Stimulated activated CD4-positive, alpha-beta T cell treated with anti-CD3 and anti-CD28 coated beads, Interleukin-4, amount 100 ng/mL, for 48 hours (primary cell): ENCODE measurements at regions not wholly inside any gene's neighbourhood (a gene's known extent, or its start where the extent isn't known, plus 50 kb on each side); places are given as distances from the start of the nearest gene placed in this dataset.

Source experiments
- DNase-seq, 2 donors: peaks; one replicate each; pipeline ENCODE4 v3.0.0-alpha.2; 2020; ENCODE audit warnings: low read depth in 2 of 2

DNA sequence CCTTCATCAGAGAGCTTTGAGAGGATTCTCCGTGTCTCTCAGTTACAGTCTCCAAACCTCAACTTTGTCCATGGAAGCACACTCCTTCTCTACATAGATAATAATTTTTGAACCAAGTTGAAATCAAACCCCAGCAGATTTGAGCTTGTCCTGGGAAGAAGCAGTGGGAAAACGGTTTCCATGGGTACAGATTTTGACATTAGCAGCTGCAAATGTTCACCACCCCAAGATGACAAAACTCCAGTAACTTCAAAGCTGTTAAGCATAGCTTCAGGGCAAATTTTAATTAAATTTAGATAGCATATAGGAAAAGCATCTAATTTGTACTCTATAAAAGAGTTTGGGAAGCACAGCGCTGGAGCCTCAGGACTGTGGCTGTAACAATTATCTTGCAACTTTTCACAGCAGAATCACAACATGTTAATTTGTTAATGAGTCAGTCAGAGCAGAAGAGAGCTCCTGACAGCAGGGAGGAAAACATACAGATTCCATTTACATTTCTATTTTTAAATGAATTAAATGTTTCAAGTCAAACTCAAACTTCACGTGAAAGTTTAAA, 240.7 kb downstream of the BMP7 start:
- no peak for DNase-seq

DNA sequence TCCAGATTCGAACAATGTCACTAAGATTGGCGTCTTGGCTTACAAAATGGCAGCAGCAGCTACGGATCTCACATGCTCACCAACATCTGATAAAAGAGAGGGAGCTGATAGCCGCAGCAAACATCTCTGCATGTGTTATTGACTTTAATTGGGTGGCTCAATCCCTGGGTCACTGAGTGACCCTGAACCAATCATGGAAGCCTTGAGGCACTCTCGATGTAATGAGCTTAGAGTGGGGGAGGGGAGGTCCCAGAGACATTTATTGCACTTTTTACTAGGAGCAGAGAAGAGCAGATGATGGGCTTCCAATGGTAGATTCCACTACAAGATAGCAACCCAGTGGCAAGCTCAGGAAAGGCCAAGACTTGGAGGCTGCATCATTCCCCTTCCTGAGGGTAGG, 238.7 kb downstream of the BMP7 start:
- no peak for DNase-seq

DNA sequence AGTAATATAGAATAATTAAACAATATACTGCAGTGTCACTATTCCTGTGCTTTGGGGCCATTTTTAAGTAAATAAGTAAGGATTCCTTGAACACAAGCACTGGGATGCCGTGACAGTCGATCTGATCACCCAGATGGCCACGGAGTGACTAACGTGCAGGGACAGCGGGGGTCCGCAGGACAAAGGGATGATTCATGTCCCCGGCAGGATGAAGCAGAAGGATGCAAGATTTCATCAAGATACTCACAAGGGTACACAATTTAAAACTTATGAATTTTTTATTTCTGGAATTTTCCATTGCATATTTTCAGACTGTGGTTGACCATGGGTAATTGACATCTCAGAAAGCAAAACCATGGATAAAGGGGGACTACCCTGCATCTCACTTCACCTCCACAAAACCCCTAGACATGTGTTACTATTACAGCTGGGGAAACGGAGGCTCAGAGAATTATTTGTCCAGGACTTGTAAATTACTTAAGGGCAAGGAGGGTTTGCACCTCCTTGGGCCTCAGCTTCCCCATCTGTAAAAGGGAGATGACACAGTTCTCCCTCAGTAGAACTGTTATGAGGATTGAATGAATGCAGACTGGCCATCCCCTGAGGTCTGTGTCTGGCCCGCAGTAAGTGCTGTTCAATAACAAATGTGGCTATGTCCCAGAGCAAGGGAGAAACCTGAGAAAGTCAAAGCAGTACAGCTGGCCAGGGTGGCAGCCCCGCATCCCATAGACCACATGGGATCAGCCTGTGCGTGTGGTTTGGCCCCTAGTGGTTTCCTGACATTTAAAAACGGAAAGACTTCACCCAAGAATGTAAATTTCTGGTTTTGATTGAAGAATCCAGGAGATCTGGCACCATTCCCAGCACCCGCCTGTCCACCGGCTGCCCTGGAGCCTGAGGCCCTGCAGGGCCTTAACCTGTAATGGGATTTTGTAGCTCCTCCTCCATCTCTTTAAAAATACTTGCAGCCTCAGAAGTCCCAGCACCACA, 235.5 kb downstream of the BMP7 start:
- no peak for DNase-seq

DNA sequence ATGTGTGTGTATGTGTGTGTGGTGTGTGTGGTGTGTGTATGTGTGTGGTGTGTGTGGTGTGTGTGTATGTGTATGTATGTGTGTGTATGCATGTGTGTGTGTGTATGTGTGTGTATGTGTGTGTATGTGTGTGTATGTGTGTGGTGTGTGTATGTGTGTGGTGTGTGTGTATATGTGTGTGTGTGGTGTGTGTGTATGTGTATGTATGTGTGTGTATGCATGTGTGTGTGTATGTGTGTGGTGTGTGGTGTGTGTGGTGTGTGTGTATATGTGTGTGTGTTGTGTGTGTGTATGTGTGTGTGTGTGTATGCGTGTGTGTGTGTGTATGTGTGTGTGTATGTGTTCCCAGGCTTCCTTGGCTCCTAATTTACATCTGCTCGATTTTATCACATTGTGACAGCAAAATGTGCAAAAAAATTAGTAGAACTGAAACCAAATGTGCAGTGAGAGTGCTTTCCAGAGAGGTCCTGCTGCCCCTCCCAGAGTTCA, 234.5 kb downstream of the BMP7 start:
- DNase-seq, result no peak

DNA sequence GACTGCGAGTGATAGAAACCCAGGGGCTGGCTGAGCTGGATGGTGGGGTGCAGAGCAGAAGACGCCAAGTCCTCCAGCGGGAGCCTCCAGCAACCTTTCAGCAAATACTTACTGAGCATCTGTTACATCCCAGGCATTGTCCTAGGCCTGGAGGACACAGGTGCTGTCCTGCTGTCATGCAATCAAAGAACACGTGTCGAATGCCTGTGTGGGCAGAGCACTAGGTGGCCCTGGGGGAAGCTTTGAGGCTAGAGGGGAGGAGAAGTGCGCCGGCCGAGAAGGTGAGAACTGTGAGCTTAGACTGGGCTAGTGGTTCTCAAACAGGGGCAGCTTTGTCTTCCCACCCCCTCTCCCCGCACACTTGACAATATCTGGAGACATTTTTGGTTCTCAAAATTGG, 233.6 kb downstream of the BMP7 start:
- no peak for DNase-seq

DNA sequence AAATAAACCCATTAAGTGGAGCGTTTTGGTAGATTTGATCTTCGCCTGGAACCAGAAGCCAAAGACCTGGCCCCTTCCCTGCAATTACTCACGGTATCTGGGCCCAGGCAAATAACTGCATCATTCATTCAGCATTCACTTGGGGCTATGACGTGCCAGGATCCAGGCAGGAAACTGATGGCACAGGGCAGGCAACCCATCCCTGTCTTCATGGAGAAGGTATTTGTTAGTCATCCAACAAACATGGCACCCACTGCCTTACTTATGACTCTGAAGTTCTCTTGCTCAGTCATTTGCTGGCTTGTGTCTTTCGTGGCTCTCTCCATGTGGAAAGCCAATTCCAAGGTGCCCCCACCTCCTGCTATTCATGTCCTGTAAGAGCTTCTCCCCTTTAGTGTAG, 232.4 kb downstream of the BMP7 start:
- DNase-seq, result no peak

- DNase-seq, result no peak
Observed at GRCh38 chr20:57037689-57038088, 228.8 kb downstream of the BMP7 start.

GRCh38 chr20:57038608-57039440, 227.6 kb downstream of the BMP7 start:
- DNase-seq, result no peak

- no peak for DNase-seq
Observed at GRCh38 chr20:57040466-57040865, 226.0 kb downstream of the BMP7 start.

- no peak for DNase-seq
Observed at GRCh38 chr20:57040924-57041323, 225.5 kb downstream of the BMP7 start.

DNA sequence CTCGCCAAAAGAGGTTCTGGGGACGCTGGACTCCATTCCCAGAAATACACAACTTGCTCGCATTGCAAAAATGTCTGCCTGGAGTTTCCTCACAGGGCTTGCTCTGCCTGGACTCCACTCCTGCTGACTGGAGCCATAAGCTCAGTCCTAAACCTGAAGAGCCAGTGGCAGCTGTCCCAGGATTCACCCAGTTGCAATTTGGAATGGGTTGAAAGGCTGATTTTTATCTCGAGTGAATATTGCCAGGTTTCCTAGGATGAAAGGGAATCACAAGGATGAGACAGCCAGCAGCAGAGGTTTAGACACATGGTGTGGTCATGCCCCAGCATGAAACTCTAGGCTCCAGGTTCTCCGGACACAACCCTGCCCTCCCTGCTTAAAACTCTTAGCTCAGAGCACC, 223.3 kb downstream of the BMP7 start:
- no peak for DNase-seq

- no peak for DNase-seq
Observed at GRCh38 chr20:57043669-57044268, 222.7 kb downstream of the BMP7 start.

- no peak for DNase-seq
Observed at GRCh38 chr20:57047281-57048026, 219.0 kb downstream of the BMP7 start.

GRCh38 chr20:57048027-57048869, 218.2 kb downstream of the BMP7 start:
- peak; percentile 5 to 8 for DNase-seq

DNA sequence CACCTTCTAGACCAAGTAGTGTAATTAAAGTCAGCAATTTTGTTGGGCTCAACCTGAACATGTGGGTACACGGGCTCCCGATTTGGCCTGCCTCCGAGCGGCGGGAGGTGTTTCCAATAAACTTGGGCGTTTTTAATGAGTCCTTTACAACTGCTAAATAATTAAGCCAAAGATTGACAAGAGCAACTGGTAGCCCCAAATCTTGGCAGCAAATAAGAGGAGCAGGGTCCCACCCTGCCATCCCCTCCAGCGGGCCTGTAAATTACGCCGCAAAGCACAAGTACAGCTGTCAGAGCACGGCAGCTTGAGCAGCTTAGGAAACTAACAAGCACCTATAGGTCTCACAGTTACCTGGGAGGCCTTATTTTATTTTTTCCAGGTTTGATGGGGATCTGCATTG, 217.1 kb downstream of the BMP7 start:
- DNase-seq, result no peak

DNA sequence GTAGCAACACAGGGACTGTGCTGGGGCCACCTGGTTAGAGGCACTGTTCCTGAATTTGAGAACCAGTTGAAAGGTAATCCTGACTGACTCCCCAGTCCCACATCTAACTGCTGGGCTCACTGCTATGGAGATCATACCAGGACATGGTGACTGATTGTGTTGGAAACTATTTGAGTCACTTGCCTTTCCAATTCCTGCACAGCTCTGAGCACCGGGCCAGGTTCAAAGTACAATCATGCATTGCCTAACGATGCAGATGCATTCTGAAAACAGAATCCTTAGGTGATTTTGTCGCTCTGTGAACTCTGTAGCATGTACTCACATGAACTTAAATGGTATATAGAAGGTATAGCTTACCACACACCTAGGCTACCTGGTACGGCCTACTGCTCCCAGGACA, 215.3 kb downstream of the BMP7 start:
- DNase-seq, result no peak

DNA sequence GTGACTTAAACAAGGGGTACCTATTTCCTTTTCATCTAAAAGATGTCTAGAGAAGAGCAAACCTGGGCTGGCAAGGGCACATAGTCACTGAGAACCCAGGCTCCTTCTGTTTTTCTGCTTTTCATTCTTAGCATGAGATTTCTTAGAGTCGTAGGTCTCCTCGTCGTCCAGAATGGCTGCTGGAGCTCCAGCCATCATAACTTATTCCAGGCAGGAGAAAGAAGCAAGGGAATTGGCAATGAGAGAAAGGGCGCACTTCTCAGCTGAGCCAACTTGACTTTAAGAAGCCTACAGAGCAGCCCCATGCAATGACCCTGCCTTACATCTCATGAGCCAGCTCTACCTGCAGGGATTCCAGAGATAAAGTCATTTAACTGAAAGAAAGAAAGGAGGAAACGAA, 213.4 kb downstream of the BMP7 start:
- DNase-seq, result no peak

DNA sequence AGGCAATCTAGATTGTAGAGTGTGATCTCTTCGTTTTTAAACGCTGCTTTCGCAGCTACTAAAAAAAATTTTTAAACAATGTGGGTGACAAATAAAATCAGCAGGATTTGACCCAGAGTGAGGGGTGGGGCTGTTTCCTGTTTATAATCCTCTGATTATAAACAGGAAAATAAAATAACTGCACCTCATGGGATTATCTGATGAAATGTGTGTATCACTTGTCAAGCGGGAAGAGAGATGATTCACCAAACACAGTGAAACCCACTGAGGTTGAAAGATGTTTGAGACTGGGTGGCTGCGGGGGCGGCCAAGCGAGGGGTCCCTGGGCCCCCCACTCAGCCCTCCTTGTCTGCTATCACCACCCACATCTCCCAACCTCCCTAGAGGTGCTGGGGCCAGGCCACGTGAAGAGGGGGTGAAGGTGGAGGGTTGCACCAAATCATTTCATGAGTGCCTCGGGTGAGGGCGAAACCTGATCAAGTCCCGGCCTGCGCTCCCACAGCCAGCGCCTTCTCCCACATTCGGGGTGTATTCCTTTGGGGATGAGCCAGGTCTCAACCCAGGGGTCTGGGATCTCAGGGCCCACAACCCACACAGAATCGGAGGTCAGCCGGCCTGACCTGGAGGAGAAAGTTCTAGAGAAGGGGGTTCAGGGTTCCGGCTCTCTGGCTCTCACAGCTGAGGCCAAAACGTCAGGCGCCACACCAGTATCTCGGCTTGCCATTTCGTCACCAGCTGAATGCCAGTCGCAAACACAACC, 212.5 kb downstream of the BMP7 start:
- no peak for DNase-seq

GRCh38 chr20:57055345-57055744, 211.1 kb downstream of the BMP7 start:
- no peak for DNase-seq
